HG03558 (cell line): ENCODE measurements at regions not wholly inside any gene's neighbourhood (a gene's known extent, or its start where the extent isn't known, plus 50 kb on each side); places are given as distances from the start of the nearest gene placed in this dataset.
"Not testable (repeated sequence)": the region's sequence is repeated elsewhere in the genome, so short reads cannot be mapped to it uniquely, and the experiment has no call there.

Experiments
- ATAC-seq: cut with Tn5 transposase; IDR thresholded peaks from one replicate; pipeline ENCODE4 v1.9.1; 2021; ENCODE audit warnings: moderate number of reproducible peaks; ENCODE audit not compliant: unreplicated experiment; ENCODE audit errors: extremely low read depth

DNA sequence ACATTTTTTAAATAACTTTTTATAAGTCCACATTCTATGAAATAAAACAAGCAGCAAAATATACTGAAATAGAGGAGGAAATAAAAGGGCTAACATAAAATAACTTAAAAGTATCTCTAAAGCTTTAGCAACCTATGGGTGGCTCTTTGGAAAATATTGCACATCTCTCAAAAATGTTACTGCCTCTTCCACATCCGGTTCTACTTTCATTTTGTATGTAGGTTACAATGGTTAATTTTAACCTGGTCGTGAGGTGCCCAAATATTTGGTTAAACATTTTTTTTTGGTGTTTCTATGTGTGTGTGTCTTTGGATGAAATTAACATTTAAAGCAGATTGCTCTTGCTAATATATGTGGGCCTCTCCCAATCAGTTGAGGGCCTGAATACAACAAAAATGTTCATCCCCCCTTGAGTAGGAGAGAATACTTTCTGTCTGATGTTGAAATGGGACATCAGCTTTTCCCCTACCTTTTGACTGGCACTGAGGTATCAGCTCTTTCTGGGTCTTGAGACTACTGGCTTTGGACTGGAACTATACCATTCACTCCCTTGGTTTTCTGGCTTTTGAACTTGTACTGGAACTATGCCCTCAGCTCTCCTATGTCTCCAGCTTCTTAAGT is 353.0 kb downstream of the ADAM29 start:
- peak; percentile 52 for ATAC-seq

DNA sequence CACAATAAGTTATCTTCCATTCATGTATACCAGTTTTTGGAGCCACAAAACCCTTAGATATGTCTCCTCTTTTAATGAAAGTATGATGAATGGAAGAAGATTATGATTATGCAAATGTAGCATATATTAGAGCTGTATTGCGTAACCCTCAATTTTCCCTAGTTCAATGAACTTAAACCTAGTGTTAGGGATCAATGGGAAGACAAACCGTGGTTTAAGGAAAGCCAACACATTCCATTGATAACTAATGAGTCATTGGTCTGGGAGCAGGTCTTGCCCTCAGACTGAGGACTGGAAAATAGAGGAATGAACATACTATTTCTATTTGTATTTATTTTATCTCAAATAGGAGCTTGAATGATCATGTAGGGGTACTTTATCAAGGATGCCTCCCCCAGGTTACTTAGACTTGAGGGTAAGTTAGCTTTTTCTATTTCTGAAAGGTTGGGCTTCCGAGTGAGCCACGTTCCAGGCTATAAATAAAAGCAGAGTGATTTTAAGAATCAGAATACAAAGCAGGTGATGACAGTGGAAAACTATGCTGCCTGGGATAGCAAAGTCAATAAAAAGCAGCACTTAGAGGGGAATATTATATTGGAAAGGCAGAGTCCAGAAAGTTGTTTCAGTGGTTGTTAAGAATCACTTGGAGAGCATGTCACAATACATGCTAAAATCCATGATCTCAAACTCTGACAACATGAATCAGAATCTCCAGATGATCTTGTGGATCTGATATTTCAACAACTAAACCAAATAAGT is 356.0 kb downstream of the ADAM29 start:
- ATAC-seq, result no peak

DNA sequence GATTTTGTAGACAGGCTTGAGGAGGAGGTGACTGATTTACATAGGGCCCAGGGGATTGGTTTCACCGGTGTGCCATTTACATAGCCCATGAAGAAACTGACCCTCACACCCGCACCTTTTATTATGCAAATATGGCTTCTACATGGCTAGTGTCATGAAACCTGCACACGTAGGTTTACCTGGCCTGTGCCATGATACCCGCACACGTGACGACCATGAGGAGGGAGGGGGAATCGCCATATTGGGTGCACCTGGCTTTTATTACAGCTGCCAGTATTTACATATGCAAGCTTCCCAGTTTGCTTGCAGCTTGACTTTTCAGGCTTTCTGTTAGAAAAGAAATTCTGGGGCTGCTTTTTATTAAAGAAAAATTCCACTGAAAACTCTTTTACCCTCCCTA is 359.7 kb downstream of the ADAM29 start:
- ATAC-seq, result no peak

DNA sequence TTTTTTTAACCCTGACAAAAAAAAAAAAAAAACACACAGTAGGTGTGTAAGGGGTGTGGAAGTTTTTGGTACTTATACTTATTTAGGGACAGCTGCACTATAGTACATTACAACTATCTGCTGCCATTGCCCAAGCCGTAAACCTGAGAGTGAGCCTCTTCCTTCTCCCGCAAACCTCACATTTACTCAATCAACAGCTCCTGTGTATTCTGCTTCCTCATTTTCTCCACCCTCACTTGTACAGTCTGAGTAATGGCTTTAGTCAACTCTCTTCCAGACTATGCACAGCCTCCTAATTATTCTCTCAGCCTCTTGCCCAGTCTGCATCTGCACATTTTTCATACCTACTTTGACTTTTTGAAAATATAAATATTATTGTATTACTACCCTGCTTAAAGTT is 362.0 kb downstream of the ADAM29 start:
- no peak for ATAC-seq

DNA sequence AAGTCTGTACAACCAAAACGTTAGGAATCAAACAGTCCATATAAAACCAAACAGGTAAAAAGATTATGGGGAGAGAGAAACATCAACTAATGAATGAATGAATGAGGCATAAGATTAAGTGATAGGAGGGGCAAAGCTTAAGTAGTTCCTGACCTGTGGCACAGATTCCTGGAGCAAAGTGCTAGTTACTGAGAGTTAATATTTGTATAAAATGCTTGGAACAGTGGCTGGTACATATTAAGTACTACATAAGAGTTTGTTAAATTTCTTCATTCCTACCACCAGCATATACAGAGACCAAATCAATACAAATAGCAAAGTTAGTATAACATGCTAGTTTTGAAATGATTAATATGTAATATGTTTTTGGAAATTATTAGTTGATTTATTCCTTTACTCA is 363.7 kb downstream of the ADAM29 start:
- no peak for ATAC-seq

DNA sequence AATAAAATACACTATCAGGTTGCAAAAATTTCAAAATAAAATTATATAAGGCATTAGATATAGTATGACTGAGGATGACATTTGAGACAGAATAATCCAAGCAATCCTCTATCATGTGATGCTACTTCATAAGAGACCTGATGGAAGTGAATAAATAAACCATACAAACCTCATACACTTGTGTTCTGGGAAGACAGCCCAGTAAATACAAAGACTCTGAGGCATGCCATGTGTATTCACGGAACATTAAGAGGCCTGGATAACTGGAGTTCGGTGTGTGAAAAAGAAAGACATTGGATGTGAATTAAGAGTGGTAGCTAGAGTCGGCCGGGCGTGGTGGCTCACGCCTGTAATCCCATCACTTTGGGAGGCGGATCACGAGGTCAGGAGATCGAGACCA is 364.2 kb downstream of the ADAM29 start:
- ATAC-seq, result no peak

DNA sequence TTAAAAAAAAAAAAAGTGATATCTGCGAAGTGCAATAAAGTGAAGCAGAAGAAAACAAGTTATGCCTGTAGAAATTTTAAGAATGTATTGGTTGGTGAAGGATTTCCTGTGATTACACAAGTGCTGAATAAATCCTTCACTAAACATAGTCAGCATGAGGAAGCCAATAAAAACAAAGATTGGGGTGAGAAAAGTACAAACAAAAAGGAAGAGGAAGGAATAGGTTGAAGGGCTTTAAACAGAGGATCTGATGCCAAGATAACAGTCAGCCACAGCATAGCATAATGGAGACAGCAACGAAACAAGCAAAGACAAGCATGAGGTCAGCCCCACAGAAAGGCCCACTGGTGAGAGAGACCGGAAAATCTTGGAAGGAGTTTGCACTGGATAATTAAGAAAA is 372.2 kb downstream of the ADAM29 start:
- no peak for ATAC-seq

DNA sequence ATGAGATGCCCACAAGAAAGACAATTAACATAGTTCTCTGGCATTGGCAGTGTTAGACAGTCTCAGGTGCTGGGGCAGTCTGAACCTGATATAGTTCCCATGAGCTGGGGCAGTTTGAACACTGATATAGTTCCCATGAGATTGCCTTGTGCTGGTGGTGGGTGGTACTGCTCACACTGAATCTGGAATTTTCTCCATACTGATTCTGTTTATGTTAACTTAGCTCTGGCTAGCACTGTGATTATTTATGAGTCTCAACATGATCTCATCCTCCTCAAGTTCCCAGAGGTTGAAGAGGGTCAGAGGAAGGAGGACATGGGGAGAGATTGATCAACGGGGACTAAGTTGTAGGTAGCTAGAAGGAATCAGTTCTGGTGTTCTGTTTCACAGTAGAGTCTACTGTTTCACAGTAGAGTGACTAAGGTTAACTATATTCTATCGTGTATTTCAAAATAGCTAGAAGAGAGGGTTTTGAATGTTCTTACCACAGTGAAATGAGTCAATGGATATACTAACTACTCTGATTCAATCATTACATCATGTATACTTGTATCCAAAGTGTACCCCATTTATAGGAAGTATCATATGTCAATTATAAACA is 379.9 kb downstream of the ADAM29 start:
- no peak for ATAC-seq

DNA sequence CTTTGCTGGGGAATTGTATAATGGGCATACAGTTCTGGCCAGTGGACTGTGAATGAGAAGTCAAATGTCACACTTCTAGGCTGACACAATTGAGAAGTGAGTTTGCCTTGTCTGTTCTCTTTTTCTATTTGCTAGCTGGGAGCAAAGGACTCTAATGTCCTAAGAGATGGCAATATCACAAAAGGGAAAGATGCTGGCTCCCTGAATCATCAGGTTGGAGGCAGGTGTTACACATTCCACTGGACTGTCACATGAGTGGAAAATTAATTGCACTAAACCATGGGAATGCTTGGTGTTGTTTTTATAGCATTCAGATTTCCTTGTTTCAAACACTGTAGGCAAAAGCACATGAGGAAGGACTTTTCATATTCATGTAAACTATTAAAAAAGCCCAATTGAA is 388.3 kb downstream of the ADAM29 start:
- ATAC-seq, result no peak

DNA sequence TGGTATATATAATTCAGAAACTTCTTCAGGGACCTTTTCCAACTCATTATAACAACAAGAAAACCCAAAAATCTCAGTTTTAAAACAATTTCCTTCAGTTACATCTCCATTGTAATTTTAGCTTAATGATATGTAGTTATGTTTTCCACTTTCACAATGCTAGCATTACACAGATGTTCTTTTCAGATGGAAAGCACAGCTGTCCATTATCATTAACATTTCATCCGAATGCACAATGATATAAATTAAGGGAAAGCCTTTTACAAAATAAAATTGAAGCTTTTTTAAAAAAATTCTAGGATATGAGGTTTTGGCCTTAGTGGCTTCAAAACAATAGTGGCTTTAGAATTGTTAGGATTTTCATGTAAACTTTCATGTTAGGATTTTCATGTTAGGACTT is 389.2 kb downstream of the ADAM29 start:
- no peak for ATAC-seq

DNA sequence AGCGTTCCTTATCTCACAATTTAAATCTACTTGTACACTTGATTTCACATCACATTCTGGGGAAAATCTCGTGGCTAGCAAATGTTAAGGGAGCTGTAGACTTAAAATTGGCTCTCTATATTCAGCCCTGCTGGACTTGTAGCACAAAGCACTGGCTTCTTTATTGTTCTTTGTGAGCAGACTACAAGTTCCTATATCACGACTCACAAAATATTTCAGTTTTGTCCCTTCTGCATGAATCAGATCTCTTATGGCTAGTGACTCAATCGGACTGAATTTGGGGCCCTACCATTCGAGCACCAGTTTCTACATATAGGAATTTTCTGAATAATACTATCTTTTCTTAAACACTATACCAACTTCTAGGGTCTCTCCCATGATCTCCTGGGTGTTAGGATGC is 390.1 kb downstream of the ADAM29 start:
- ATAC-seq, result no peak

DNA sequence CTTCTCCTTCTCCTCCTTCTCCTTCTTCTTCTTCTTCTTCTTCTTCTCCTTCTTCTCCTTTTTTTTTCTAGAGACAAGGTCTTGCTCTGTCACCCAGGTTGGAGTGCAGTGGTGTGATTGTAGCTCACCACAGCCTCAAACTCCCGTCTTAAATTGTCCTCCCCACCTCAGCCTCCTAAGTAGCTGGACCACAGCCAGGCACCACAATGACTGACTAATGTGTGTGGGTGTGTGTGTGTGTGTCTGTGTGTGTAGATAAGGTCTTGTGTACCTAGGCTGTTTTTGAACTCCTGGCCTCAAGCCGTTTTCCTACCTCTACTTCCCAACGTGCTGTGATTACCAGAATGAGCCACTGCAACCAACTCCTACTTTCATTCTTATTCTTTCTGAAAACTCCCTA is 390.9 kb downstream of the ADAM29 start:
- no peak for ATAC-seq

DNA sequence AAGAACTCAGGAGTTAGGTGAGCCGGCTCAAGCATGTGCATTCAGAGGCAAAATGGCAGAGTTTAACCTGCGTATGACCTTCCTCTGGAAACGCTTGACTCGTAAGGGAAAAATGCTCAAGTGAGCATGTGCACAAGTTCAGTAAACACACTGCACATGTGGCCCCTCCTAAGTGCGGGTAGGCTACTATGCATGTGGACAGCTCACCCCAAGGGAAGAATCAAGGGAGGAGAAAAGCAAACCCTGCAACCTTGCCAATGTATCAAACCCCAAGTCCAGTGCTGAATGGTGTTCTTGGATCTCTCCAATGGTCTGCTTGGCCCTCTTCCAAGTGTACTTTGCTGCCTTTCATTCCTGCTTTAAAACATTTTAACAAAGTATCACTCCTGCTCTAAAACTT is 407.1 kb downstream of the ADAM29 start:
- ATAC-seq, result no peak

DNA sequence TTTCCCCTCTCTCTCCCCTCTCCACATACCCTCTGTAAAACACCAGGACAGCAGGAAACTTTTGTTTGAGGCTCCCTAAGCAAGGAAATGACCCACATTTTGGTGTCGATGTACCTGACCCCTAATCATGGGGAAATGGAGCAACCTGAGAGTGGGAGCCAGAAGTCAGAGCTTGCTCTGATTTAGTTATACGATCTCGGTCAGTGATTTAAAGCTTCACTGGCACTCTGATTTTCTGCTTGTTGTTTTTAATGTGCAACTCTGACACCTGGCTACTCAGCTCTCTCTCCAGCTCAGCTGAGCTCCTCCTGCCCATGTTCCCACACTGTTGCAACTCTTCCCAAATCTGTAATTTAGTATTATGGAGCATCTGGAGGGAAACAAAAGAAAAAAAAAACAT is 408.6 kb downstream of the ADAM29 start:
- ATAC-seq, result no peak

DNA sequence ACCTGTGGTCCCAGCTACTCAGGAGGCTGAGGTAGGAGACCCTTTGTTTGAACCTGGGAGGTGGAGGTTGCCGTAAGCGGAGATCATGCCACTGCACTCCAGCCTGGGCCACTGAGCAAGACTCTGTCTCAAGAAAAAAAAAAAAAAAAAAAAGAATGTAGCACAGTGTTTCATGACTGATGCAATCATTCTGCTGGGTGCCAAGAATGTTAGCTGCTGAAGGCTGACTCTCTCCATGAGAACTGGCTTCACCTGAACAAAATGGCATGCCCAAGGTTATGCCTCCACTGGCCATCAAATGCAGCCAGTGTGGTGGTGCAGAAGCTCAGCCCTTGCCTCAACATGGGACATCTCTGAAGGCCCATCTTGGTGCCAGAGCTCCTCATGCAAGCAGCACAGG is 412.1 kb downstream of the ADAM29 start:
- ATAC-seq, result no peak

DNA sequence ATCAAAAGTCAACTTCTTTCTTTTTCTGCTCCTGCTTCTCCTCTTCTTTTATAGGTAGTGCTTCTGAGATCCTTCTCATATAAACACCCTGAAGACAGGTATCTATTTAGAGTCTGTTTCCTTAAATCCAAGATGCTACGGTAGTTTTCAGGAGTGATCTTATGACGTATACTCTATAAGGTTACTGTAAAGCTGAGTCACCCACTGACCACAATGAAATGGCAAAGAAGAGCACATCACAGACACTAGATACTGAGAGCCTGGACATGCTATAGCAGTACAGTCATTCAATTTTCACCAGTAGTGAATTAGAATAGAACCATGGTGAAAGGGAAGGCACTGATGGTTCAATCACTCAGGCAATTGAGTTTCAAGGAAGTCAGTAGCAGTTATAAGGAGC is 412.5 kb downstream of the ADAM29 start:
- no peak for ATAC-seq

DNA sequence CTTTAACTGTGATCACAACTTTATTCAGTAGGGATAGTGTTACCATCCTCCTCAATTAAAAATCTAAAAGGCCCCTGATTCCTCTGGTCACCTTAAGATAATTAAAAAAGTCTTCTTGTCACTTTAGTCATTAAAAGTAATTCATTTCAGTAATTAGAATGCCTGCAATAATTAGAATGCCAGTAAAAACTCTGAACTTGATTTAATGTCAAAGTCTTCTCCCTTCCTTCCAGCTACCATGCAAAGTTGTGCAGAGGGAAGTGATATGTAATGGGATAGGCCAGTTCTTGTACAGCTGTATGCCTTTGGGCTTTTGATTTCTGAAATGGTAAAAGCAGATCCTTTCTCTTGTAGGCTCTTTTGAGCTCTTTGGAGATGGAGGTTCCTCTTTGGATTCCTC is 417.2 kb downstream of the ADAM29 start:
- ATAC-seq, result no peak

DNA sequence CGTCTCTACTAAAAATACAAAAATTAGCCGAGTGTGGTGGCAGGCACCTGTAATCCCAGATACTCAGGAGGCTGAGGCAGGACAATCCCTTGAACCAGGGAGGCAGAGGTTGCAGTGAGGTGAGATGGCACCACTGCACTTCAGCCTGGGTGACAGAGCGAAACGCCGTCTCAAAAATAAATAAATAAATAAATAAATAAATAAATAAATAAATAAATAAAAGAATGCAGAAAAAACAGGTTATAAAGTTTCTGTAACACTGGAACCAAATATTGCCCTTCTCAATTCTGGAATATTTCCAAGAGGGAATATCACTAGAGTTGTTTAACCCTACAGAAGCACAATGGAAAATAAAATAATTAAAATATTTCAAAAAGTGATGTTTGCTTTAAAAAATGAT is 418.4 kb downstream of the ADAM29 start:
- not testable (repeated sequence) for ATAC-seq

DNA sequence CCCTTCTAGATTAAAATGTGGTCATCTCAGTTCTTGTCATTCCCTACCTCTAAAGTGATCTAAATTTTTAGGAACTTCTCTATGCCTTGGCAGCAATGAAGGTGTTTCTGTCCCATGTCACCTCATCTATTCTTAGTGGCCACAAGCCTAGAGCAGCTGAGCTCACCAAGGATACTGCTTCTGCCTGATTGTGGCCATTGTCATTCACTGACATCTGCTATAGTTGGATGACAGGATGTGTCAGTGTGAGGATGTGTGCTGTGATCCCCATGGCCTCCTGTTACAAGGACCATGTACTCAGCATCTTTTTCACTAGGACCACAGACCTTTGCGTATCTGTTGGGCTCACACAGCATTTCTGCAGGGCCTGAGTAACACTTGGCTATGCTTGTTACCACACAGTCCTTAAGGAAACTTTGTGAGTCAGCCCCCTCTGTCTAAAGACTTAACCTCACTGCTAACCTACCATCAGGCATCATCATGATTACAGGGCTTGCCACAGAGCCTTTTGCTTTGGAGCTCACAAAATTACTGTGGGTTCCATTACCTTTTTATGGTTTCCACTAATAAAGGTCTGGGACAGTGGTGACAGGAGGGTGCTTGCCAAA is 421.0 kb downstream of the ADAM29 start:
- ATAC-seq, result no peak

DNA sequence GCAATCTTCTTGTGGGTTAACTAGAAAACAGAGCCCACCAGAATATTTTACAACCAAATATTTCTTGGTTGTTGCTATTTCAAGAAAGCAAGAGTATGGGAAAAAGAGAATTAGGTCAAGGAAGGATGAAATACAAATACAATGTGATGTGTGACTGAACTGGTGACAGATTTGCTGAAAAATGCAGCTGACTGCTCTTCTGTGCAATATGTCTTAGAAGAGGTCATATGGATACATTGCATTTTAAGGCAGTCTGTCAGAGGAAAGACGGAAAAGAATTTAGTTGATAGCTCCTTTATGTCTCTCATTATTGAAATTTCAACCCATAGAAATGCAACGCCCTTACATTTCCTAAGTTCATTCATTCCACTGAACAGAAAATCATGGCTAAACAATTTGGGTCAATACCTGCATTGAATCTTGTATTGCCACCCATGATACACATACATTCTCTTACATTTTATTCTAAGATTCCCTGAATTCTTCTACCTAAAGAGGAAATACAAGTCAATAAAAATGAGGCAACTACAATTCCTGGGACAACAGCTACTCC is 423.1 kb downstream of the ADAM29 start:
- no peak for ATAC-seq

DNA sequence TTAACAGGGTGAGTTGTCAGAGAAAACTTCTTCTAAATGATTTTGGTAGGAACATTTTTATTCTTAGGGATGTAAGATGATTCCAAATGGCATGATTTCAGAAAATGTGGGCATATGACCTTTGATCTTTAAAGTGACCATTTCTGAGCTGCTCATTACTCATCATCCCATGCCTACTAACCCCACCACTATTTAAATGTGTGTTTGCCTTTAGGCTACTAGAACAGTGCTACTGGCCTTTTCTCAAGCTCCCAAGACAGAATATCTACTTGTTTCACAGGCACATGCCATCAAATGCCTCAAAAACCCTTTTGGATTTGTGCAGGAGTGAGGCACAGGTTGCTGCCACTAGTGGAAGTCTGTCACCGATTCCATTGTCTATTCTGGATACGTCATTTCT is 428.2 kb downstream of the ADAM29 start:
- ATAC-seq, result no peak
